CD4-positive, CD25-positive, alpha-beta regulatory T cell (primary cell): ENCODE measurements at regions not wholly inside any gene's neighbourhood (a gene's known extent, or its start where the extent isn't known, plus 50 kb on each side); places are given as distances from the start of the nearest gene placed in this dataset.
A peak's percentile ranks its signal among the peaks of the same experiment; 100 is the strongest.

Experiments used
- ATAC-seq, 2 donors: fragments of 150-1000 bp; cut with Tn5 transposase; one replicate each; pipeline ENCODE4 v1.10.0; 2021; ENCODE audit warnings: low read depth in 2 of 2, moderate number of reproducible peaks in 2 of 2, moderate library complexity in 1 of 2
- DNase-seq, 3 donors: peaks; one replicate each; pipeline versions ENCODE4 v3.0.0 to v3.0.0-alpha.2; 2012 to 2022; ENCODE audit warnings: mixed read lengths in 1 of 3
- H3K27ac ChIP-seq: one replicate; pipeline ENCODE4 v1.7.0; 2013; ENCODE audit warnings: mild to moderate bottlenecking, low read length; ENCODE audit not compliant: insufficient read depth, poor library complexity, severe bottlenecking
- H3K27me3 ChIP-seq: one replicate; pipeline ENCODE4 v1.7.0; 2013; ENCODE audit warnings: low read length; ENCODE audit not compliant: control insufficient read depth, insufficient read depth
- H3K36me3 ChIP-seq: one replicate; pipeline ENCODE4 v1.7.0; 2013; ENCODE audit warnings: mild to moderate bottlenecking, low read length, moderate library complexity; ENCODE audit not compliant: control insufficient read depth, insufficient read depth
- H3K4me1 ChIP-seq: 2 replicates; pipeline ENCODE4 v1.7.0; 2013; ENCODE audit warnings: mild to moderate bottlenecking, low read length; ENCODE audit not compliant: insufficient read depth, control insufficient read depth, poor library complexity, severe bottlenecking
- H3K4me3 ChIP-seq: one replicate; pipeline ENCODE4 v1.7.0; 2013; ENCODE audit warnings: low read depth, mild to moderate bottlenecking, low read length, moderate library complexity
- H3K9me3 ChIP-seq, 2 experiments: 1 replicate in 1 of 2; 2 replicates in 1 of 2; pipeline ENCODE4 v1.7.0; 2013; ENCODE audit warnings: low read length in 2 of 2, mild to moderate bottlenecking in 1 of 2, moderate library complexity in 1 of 2; ENCODE audit not compliant: control insufficient read depth in 2 of 2
- H3K27ac Mint-ChIP-seq, 3 donors: one replicate each; pipeline ENCODE4 v1.8.0; 2020 to 2022; ENCODE audit warnings: mild to moderate bottlenecking in 3 of 3, mixed read lengths in 3 of 3, moderate library complexity in 2 of 3
- H3K27me3 Mint-ChIP-seq: one replicate; pipeline ENCODE4 v1.8.0; 2022; ENCODE audit warnings: mild to moderate bottlenecking, mixed read lengths
- H3K36me3 Mint-ChIP-seq: one replicate; pipeline ENCODE4 v1.8.0; 2020; ENCODE audit warnings: mixed read lengths
- H3K4me1 Mint-ChIP-seq, 4 donors: one replicate each; pipeline ENCODE4 v1.8.0; 2020 to 2022; ENCODE audit warnings: mixed read lengths in 4 of 4, mild to moderate bottlenecking in 1 of 4
- H3K4me3 Mint-ChIP-seq, 4 donors: one replicate each; pipeline ENCODE4 v1.8.0; 2020 to 2022; ENCODE audit warnings: mild to moderate bottlenecking in 4 of 4, mixed read lengths in 4 of 4, moderate library complexity in 3 of 4
- H3K9me3 Mint-ChIP-seq, 7 donors: one replicate each; pipeline ENCODE4 v1.8.0; 2020 to 2022; ENCODE audit warnings: mixed read lengths in 7 of 7, mild to moderate bottlenecking in 3 of 7, moderate library complexity in 2 of 7

DNA sequence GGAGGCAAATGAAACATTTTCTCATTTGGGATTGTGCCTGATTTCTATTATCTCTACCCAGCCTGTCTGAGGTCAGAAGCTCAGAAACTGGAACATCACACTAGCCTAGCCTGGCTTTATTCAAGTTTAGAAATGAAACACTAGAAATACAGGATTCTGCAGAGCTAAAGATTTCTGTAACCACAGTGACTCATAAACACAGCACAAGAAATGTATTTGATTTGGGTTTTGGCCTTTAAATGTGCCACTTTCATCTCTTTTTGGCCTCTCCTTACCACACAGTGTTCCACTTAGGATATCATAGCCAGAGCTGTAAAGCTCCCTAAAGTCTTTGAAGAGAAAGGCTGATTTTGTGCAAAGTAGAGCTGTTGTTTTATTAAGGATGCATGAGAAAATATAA is 307.5 kb downstream of the EMP1 start:
- peaks cover 4% of the 10 kb centered on the region for H3K27me3 Mint-ChIP-seq
- no peaks in the 10 kb centered on the region for H3K4me1 Mint-ChIP-seq
- no peak for DNase-seq
- Histone ChIP-seq H3K27ac (no peak overlapping the region), H3K9me3 (no peaks in the 10 kb centered on the region), H3K27me3 (no peaks in the 10 kb centered on the region), H3K4me3 (no peak overlapping the region), H3K36me3 (no peaks in the 10 kb centered on the region), H3K4me1 (no peaks in the 10 kb centered on the region)
- no peak overlapping the region for H3K4me3 Mint-ChIP-seq
- no peaks in the 10 kb centered on the region for H3K36me3 Mint-ChIP-seq
- no peak overlapping the region for H3K27ac Mint-ChIP-seq
- no peak for ATAC-seq
- H3K9me3 Mint-ChIP-seq = peaks cover 0 to 2% (median 0%) of the 10 kb centered on the region in 7 donors

DNA sequence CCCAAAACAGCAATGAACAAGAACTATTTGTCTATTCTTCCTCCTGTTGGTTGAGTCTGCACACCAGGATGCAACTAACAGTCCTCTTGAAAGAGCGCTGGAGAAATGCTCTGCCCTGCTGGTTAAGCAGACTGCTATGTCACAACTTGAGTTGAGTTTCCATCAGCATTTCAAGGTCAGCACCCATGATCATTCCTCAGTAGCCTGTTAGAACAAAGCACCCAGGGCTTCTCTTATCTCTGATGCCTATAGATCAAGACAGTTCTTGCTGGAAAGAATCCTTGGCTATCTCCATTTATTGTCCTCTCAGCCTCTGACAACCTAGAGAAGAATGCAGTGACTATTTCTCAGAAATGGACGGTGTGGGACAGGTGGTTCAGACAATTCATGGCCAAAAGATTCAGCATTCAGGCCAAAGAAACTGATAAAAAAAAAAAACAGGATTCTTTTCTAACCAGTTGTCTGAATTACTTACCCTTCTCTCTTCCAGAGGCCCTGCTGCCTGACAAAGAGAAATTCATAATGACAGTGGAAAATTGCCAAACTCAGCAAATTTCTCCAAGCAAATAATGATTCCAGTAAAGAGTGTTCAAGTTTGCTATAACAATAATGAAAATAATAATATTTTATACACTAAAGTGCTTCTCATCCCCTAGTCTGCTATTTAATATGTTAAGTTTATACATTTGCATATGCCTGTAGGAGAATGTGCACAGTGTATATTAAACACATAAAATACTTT is 306.7 kb downstream of the EMP1 start:
- Mint-ChIP-seq H3K4me1 (no peaks in the 10 kb centered on the region), H3K27ac (no peak overlapping the region), H3K9me3 (peaks cover 0 to 2% (median 0%) of the 10 kb centered on the region in 7 donors), H3K27me3 (peaks cover 8% of the 10 kb centered on the region), H3K36me3 (no peaks in the 10 kb centered on the region), H3K4me3 (no peak overlapping the region)
- ATAC-seq = no peak
- no peak for DNase-seq
- Histone ChIP-seq H3K27me3 (no peaks in the 10 kb centered on the region), H3K9me3 (no peaks in the 10 kb centered on the region), H3K4me1 (no peaks in the 10 kb centered on the region), H3K36me3 (no peaks in the 10 kb centered on the region), H3K27ac (no peak overlapping the region), H3K4me3 (no peak overlapping the region)

DNA sequence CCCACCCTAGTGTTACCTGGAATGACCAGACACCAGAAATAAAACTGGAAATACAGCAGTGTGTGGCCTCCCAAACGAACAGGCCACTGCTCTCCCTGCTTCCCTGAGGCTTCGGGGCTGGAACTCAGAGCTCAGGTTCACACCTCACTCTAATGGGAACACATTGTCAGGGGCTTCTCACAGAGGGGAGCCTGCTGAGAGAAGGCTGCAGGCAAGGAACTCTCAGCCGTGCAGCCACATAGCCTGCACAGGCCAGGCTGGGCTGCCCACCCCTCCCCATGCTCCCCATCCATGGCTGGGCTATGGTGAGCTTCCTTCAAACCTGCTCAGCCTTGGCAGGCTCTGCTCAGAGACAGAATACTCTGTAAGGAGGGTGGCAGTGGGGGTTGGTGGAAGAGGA is 302.5 kb downstream of the EMP1 start:
- Histone ChIP-seq H3K4me1 (no peaks in the 10 kb centered on the region), H3K27ac (no peak overlapping the region), H3K27me3 (peaks cover 2% of the 10 kb centered on the region), H3K36me3 (no peaks in the 10 kb centered on the region), H3K4me3 (no peak overlapping the region), H3K9me3 (no peaks in the 10 kb centered on the region)
- Mint-ChIP-seq H3K4me1 (no peaks in the 10 kb centered on the region), H3K27me3 (peaks cover 8% of the 10 kb centered on the region), H3K4me3 (no peak overlapping the region), H3K36me3 (no peaks in the 10 kb centered on the region), H3K9me3 (peaks cover 0 to 3% (median 0%) of the 10 kb centered on the region in 7 donors), H3K27ac (no peak overlapping the region)
- no peak for DNase-seq
- ATAC-seq = no peak

DNA sequence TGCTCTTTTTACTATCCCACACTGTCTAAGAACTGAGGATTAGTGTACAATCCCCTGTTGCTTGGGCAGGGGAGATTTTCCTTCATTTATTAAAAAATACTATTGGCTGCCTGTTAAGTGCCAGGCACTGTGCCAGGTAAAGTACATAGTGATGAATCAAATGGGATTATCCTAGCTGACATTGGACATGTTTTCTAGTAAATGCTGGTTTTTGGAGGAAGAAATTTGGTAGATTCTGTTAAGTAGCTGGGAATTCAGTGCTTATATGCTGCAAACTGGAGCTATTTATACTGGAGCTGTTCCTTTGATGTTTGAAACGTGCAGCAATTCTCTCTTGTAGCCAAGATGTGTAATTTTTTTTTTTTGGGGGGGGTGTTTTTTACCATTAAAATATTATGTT is 299.6 kb downstream of the EMP1 start:
- DNase-seq (no peak), ATAC-seq (no peak)
- Mint-ChIP-seq H3K4me3 (no peak overlapping the region), H3K36me3 (no peaks in the 10 kb centered on the region), H3K27me3 (peaks cover 4% of the 10 kb centered on the region), H3K4me1 (no peaks in the 10 kb centered on the region), H3K27ac (no peak overlapping the region), H3K9me3 (peaks cover 0 to 5% (median 2%) of the 10 kb centered on the region in 7 donors)
- Histone ChIP-seq H3K27ac (no peak overlapping the region), H3K4me3 (no peak overlapping the region), H3K4me1 (no peaks in the 10 kb centered on the region), H3K9me3 (no peaks in the 10 kb centered on the region), H3K27me3 (peaks cover 2% of the 10 kb centered on the region), H3K36me3 (no peaks in the 10 kb centered on the region)

DNA sequence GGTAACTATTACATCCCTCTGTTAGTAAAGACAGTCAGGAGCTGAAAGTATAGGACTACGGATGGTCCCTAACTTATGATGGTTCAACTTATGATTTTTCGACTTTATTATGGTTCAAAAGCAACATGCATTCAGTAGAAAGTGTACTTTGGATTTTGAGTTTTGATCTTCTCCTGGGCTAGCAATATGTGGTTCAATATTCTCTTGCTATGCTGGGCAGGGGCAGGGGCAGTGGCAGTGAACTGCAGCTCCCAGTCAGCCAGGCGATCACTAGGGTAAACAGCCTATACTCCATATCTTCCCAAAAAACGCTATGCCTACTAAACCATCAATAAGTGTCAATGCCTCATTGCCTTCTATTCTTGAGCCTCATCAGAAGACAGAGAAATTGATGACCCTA is 292.7 kb downstream of the EMP1 start:
- Histone ChIP-seq H3K4me1 (no peaks in the 10 kb centered on the region), H3K4me3 (no peak overlapping the region), H3K36me3 (no peaks in the 10 kb centered on the region), H3K27me3 (no peaks in the 10 kb centered on the region), H3K9me3 (no peaks in the 10 kb centered on the region), H3K27ac (no peak overlapping the region)
- no peak overlapping the region for H3K4me3 Mint-ChIP-seq
- DNase-seq = no peak
- no peaks in the 10 kb centered on the region for H3K4me1 Mint-ChIP-seq
- peak overlapping the region in 1 of 3 donors; percentile 28 for H3K27ac Mint-ChIP-seq
- no peaks in the 10 kb centered on the region for H3K36me3 Mint-ChIP-seq
- ATAC-seq = no peak
- H3K9me3 Mint-ChIP-seq = peaks cover 0 to 5% (median 2%) of the 10 kb centered on the region in 7 donors
- peaks cover under 1% of the 10 kb centered on the region for H3K27me3 Mint-ChIP-seq

DNA sequence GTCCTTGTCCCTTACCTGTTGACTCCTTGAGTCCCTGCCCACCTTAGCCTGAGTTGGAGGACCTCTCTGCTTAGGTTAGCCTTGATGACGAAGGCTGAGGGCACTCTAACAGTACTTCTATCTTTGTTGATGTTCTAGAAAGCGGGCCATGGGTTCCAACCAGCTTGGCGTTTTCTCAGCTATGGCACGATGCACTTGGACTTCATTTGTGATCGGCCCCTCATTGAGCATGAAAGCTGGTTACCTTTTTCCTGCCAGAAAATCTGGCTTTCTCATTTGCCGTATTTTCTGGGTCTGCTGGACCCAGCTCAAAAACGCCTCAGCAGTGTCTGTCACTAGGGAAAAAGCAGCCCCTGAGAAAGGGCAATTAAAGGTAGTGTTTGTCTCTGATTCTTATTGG is 290.8 kb downstream of the EMP1 start:
- no peak for ATAC-seq
- Histone ChIP-seq H3K36me3 (no peaks in the 10 kb centered on the region), H3K9me3 (no peaks in the 10 kb centered on the region), H3K27ac (no peak overlapping the region), H3K4me1 (no peaks in the 10 kb centered on the region), H3K27me3 (peaks cover 2% of the 10 kb centered on the region), H3K4me3 (no peak overlapping the region)
- Mint-ChIP-seq H3K4me1 (no peaks in the 10 kb centered on the region), H3K36me3 (no peaks in the 10 kb centered on the region), H3K4me3 (no peak overlapping the region), H3K27ac (no peak overlapping the region), H3K27me3 (peaks cover 10% of the 10 kb centered on the region), H3K9me3 (peaks cover 0 to 2% (median 2%) of the 10 kb centered on the region in 7 donors)
- no peak for DNase-seq

DNA sequence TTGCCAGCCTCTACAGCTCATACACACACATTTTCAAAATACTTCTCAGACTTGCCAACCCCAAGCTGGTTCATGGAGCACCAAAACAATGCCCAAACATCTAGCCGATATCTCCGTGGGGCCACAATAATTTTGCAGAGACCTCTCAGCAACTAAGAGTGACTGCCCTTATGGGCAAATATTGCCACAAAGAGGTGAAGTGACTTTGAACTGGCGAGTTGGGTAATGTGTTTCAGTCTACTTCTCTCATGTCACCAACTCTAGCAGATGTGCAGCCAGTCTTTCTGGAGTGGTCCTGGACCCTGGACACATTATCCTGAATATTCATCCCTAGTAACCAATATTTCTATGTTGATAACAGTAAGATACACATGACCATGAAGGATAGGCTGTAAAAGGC is 290.3 kb downstream of the EMP1 start:
- no peaks in the 10 kb centered on the region for H3K4me1 ChIP-seq
- H3K4me3 ChIP-seq = no peak overlapping the region
- H3K36me3 ChIP-seq = no peaks in the 10 kb centered on the region
- H3K4me3 Mint-ChIP-seq = no peak overlapping the region
- ATAC-seq (no peak), DNase-seq (no peak)
- H3K27ac Mint-ChIP-seq = no peak overlapping the region
- H3K9me3 ChIP-seq = no peaks in the 10 kb centered on the region
- no peaks in the 10 kb centered on the region for H3K4me1 Mint-ChIP-seq
- H3K27ac ChIP-seq = no peak overlapping the region
- H3K9me3 Mint-ChIP-seq = peaks cover 0 to 2% (median 2%) of the 10 kb centered on the region in 7 donors
- no peaks in the 10 kb centered on the region for H3K36me3 Mint-ChIP-seq
- H3K27me3 Mint-ChIP-seq = peaks cover 10% of the 10 kb centered on the region
- peaks cover 2% of the 10 kb centered on the region for H3K27me3 ChIP-seq

DNA sequence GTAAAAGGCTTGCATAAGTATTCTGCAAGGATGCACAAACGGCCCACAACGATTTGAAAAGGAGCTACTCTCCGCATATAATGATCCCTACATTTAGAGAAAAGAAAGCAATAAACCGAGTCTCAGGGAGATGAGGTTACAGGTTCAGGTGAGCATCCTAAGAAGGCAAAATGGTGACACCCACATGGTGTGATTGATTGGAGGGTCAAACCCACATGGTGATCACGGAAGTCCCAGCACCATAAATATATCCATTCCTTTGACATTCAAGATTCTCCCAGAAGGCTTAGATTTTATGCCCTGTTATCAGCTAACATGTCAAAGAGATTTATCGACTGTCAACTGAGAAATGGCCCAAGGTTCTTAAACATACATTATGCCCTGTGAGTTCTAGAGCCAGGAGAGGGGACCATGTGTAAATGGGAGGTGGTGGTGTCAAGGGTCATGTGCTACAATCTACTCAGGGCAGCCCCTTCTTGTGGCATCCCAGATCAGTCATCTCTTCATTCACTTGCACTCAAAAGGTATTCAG is 282.2 kb downstream of the EMP1 start:
- Histone ChIP-seq H3K9me3 (no peaks in the 10 kb centered on the region), H3K36me3 (no peaks in the 10 kb centered on the region), H3K27me3 (peaks cover 3% of the 10 kb centered on the region), H3K27ac (no peak overlapping the region), H3K4me1 (no peaks in the 10 kb centered on the region), H3K4me3 (no peak overlapping the region)
- H3K4me3 Mint-ChIP-seq = no peak overlapping the region
- peaks cover 0 to 3% (median 0%) of the 10 kb centered on the region in 7 donors for H3K9me3 Mint-ChIP-seq
- ATAC-seq = no peak
- peaks cover 9% of the 10 kb centered on the region for H3K27me3 Mint-ChIP-seq
- no peaks in the 10 kb centered on the region for H3K36me3 Mint-ChIP-seq
- H3K27ac Mint-ChIP-seq = no peak overlapping the region
- H3K4me1 Mint-ChIP-seq = no peaks in the 10 kb centered on the region
- DNase-seq = no peak
